Mucosa of rectum (tissue), 2 donors: ENCODE measurements at regions not wholly inside any gene's neighbourhood (a gene's known extent, or its start where the extent isn't known, plus 50 kb on each side); places are given as distances from the start of the nearest gene placed in this dataset.
"Not testable (repeated sequence)": the region's sequence is repeated elsewhere in the genome, so short reads cannot be mapped to it uniquely, and the experiment has no call there.

Experiments used
- H3K27ac ChIP-seq, 2 donors: one replicate each; pipeline ENCODE4 v1.7.0; 2013; ENCODE audit warnings: inconsistent platforms in 2 of 2, low read depth in 2 of 2, low read length in 2 of 2
- H3K27me3 ChIP-seq, 2 donors: one replicate each; pipeline ENCODE4 v1.7.0; 2013; ENCODE audit warnings: low read length in 2 of 2; ENCODE audit not compliant: control insufficient read depth in 2 of 2, insufficient read depth in 2 of 2
- H3K36me3 ChIP-seq, 2 donors: one replicate each; pipeline ENCODE4 v1.7.0; 2013; ENCODE audit warnings: low read length in 2 of 2; ENCODE audit not compliant: control insufficient read depth in 2 of 2, insufficient read depth in 2 of 2
- H3K4me1 ChIP-seq, 2 donors: one replicate each; pipeline ENCODE4 v1.7.0; 2013; ENCODE audit warnings: low read length in 2 of 2, mild to moderate bottlenecking in 1 of 2; ENCODE audit not compliant: control insufficient read depth in 2 of 2, insufficient read depth in 2 of 2
- H3K4me3 ChIP-seq, 2 donors: one replicate each; pipeline ENCODE4 v1.7.0; 2013; ENCODE audit warnings: low read length in 2 of 2
- H3K9ac ChIP-seq, 2 donors: one replicate each; pipeline ENCODE4 v1.7.0; 2013; ENCODE audit warnings: low read length in 2 of 2, low read depth in 1 of 2, mild to moderate bottlenecking in 1 of 2
- H3K9me3 ChIP-seq, 2 donors: one replicate each; pipeline ENCODE4 v1.7.0; 2013; ENCODE audit warnings: low read length in 2 of 2; ENCODE audit not compliant: control insufficient read depth in 2 of 2
- donor health status: healthy.
- donor health status: Normal muscosa, but diverticular disease.

DNA sequence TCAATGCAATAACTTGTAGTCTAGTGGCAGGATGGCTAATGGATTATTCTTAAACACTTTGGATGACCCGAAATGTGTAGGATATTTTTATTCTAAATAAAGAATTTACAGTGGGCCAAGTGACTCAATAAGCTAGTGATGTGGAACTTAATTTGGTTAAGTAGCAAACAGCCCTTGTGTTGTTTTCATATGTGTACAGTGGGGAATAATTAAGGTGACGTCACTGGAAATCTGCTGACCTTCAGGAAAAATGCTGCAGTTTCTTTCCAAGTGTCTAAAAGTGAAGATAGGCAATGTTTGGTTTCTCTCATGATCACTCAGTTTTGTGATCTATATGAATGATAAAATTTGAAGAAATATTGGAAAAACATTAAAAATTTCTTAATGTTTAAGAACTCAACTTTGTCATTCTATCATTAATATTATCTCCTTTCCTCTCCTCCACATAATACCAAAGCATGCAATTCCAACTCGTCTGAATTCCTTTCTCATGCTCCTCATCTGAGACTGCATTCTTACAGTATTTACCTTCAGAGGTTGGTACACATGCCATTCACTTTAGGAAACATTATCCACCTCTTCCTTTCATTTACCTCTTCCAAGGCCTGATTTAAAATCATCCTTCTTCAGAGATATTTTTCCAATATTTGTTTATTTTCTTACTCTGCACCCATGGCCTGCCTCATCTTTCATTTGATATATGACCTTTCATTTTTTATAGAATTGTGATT is 414.6 kb upstream of the ARPP21 start:
- Histone ChIP-seq H3K27me3 (no peaks in the 10 kb centered on the region), H3K4me3 (no peak overlapping the region), H3K9me3 (no peaks in the 10 kb centered on the region), H3K27ac (no peak overlapping the region), H3K9ac (no peak overlapping the region), H3K4me1 (no peaks in the 10 kb centered on the region), H3K36me3 (no peaks in the 10 kb centered on the region)

DNA sequence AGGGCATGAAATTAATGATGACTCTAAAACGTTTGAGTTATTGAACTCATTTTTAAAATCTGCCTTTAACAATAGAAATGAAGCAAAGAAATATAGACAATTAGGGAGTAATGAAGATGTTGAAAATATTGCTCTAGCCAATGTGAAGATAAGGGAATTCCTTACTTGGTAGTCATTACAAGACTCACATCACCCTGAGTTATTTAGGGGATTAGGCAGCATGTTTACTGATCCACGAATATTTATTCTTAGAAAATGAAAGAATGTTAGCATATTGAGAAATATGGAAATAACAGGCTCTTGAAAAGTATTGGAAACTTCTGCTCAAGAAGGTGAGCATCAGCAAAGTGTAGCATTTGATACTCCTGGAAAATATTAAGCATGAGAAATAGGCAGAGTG is 398.1 kb upstream of the ARPP21 start:
- Histone ChIP-seq H3K9ac (no peak overlapping the region), H3K27me3 (no peaks in the 10 kb centered on the region), H3K4me3 (no peak overlapping the region), H3K9me3 (no peaks in the 10 kb centered on the region), H3K36me3 (no peaks in the 10 kb centered on the region), H3K4me1 (no peaks in the 10 kb centered on the region), H3K27ac (no peak overlapping the region)

DNA sequence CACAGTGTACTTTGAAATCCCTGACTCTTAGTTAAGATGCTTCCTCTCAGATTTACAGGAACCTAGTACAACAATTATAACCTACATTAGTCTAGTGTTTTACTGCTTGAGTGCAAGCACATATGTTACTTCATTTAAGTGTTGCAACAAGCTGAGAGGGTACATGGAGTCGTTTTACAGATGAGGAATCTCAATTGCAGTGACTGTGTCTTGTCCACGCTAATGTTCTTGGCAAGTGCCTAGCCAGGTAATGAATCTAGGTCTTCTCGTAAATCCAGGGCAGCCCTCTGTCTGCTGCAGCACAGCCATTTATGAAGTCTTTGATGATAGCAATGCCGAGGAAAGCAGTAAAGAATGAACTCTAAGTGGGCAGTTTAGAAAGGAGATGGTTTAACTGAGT is 384.4 kb upstream of the ARPP21 start:
- no peaks in the 10 kb centered on the region for H3K27me3 ChIP-seq
- H3K4me3 ChIP-seq, result no peak overlapping the region
- no peak overlapping the region for H3K9ac ChIP-seq
- no peak overlapping the region for H3K27ac ChIP-seq
- no peaks in the 10 kb centered on the region for H3K9me3 ChIP-seq
- no peaks in the 10 kb centered on the region for H3K4me1 ChIP-seq
- no peaks in the 10 kb centered on the region for H3K36me3 ChIP-seq

DNA sequence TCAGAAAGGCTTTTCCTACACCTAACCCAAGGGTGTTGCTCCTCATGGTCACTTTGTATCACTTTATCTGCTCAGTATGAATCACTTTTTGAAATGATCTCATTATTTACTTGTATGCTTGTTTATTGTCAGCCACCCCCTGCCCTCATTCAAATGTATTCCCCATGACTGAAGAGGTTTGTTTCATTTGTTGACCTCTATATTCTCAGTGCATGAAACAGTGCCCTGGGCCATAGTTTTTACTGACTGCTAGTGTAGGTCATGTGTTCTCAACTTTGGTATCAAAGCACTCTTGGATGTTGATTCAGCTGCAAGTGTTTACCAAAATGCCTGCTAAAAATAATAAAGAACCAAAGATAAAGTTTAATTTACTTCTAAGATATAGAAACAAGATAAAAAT is 381.7 kb upstream of the ARPP21 start:
- Histone ChIP-seq H3K36me3 (no peaks in the 10 kb centered on the region), H3K4me3 (no peak overlapping the region), H3K4me1 (no peaks in the 10 kb centered on the region), H3K27me3 (no peaks in the 10 kb centered on the region), H3K9me3 (no peaks in the 10 kb centered on the region), H3K9ac (no peak overlapping the region), H3K27ac (no peak overlapping the region)

DNA sequence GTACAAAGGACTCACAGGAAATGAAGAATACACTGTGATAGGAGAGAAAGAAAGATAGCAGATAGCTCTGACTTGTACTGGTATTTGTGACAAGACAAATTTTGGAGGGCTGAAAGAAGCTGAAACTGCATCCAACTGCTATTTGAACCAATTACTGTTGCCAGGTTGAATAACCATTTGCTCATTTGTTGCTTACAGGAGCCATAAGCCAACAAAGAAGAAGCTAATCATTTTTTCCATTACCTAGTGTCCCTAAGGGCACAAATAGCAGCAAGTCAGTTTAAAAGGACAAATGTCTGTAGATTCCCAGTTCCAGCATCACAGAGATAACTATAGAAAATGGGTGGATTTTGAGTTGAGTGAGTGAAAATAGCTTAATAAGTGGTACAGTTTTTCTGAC is 376.9 kb upstream of the ARPP21 start:
- Histone ChIP-seq H3K9ac (no peak overlapping the region), H3K9me3 (no peaks in the 10 kb centered on the region), H3K4me1 (no peaks in the 10 kb centered on the region), H3K27ac (no peak overlapping the region), H3K4me3 (no peak overlapping the region), H3K27me3 (no peaks in the 10 kb centered on the region), H3K36me3 (no peaks in the 10 kb centered on the region)

DNA sequence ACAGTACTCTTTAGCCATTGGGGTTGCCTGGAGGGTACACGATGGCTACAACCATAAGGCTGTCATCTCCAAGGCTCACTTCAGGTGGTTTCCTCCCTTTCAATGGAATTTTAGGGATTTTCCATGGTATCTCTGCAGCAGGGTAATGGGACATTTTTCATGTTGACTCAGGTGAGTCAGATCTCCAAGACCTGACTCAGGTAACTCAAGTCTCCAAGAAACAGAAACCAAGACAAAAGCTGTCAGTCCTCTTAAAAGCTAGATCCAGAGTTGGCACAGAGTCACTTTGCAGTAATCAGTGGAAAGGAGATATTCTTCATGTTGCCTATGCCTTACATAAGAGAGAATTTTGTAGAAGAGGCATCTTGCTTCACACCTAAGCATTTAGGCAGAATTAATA is 375.8 kb upstream of the ARPP21 start:
- no peak overlapping the region for H3K9ac ChIP-seq
- no peaks in the 10 kb centered on the region for H3K27me3 ChIP-seq
- H3K36me3 ChIP-seq, result no peaks in the 10 kb centered on the region
- no peaks in the 10 kb centered on the region for H3K9me3 ChIP-seq
- H3K27ac ChIP-seq, result no peak overlapping the region
- no peaks in the 10 kb centered on the region for H3K4me1 ChIP-seq
- no peak overlapping the region for H3K4me3 ChIP-seq

DNA sequence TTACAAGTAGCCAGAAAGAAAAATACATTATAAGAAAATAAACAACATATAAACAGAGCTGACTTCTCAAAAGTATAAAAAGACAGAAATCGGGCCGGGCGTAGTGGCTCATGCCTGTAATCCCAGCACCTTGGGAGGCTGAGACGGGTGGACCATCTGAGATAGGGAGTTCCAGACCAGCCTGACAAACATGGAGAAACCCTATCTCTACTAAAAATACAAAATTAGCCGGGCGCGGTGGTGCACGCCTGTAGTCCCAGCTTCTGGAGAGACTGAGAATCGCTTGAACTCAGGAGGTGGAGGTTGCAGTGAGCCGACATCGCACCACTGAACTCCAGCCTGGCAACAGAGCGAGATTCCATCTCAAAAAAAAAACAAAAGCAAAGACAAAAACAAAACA is 373.3 kb upstream of the ARPP21 start:
- H3K27ac ChIP-seq, H3K4me3 ChIP-seq, H3K9ac ChIP-seq, H3K4me1 ChIP-seq, H3K36me3 ChIP-seq, H3K27me3 ChIP-seq, H3K9me3 ChIP-seq: not testable (repeated sequence)

DNA sequence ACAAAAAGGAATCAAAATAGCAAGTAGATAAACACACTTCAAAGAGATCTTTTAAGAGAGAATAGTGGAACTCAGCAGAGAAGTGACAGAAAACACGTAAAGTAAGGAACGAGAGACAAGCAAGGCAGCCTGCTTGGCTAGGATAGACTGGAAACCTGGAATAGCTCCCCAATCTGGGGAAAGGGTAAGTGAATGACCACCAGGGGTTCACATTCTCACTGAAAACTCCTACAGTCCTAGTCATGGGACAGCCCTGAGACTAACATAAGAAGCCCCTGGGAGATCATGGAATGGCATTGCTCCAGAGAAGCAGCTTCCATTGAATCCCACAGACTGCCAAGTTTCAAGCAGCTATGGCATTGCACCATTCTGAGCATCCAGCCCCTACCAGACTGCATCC is 363.6 kb upstream of the ARPP21 start:
- no peak overlapping the region for H3K27ac ChIP-seq
- H3K36me3 ChIP-seq, result no peaks in the 10 kb centered on the region
- no peaks in the 10 kb centered on the region for H3K4me1 ChIP-seq
- no peaks in the 10 kb centered on the region for H3K27me3 ChIP-seq
- H3K9ac ChIP-seq, result no peak overlapping the region
- H3K4me3 ChIP-seq, result no peak overlapping the region
- peaks cover 0 to 5% of the 10 kb centered on the region in 2 donors for H3K9me3 ChIP-seq

DNA sequence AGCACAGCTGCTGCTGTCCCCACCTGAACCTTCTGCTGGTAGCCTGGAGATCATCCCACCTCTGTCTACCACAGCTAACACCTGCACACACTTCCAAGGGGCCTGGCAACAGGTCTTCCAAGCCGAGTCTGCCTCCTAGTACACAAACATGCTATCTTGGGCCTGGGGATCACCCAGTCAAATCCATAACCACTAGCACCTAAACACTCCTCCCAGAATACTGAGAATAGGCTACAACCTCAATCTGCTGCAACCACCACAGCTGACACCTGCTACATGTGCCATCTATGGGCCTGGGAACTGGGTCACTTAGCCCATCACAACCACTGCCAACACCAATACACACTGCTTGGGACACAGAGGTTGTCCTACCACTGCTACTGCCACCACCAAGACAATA is 362.8 kb upstream of the ARPP21 start:
- Histone ChIP-seq H3K9me3 (peaks cover 0 to 5% of the 10 kb centered on the region in 2 donors), H3K36me3 (no peaks in the 10 kb centered on the region), H3K27me3 (no peaks in the 10 kb centered on the region), H3K4me3 (no peak overlapping the region), H3K4me1 (no peaks in the 10 kb centered on the region), H3K9ac (no peak overlapping the region), H3K27ac (no peak overlapping the region)

DNA sequence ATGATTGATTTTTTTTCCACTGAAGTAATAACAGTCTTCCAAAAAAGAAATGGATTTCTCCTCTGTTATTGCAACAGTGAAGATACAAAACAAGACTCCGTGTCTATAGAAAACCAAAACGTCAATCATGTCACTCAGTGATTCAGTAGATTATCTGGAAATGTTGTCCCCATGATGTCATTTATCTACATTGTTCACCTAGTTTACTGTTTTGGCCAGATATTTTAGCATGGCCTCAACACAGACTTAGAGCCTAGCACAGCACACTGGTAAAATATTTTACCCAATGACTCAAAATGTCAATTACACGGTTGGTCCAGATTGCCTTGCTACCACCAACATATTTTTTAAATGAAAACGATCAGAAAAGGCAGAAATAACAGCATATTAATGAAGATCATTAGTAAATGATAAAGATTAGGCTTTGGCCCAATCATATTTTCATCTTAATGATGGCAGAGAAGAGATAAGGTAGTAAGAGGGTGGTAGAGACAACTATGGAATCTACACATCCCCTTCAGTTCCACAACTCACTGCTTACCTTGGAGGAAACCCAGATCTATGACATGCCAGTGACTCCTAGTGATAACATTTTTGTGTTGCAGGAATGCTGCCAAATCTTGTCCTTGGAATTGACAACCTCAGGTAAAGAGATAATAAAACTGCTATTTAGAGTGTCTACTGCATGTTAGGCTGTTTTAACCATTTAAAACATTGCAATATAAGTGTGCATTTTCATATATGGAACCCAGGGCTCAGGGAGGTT is 347.7 kb upstream of the ARPP21 start:
- Histone ChIP-seq H3K9ac (no peak overlapping the region), H3K36me3 (no peaks in the 10 kb centered on the region), H3K4me3 (no peak overlapping the region), H3K9me3 (no peaks in the 10 kb centered on the region), H3K27ac (no peak overlapping the region), H3K27me3 (no peaks in the 10 kb centered on the region), H3K4me1 (no peaks in the 10 kb centered on the region)
